Loucy (cell line): ENCODE measurements at regions not wholly inside any gene's neighbourhood (a gene's known extent, or its start where the extent isn't known, plus 50 kb on each side); places are given as distances from the start of the nearest gene placed in this dataset.

ENCODE experiments used
- H2AFZ ChIP-seq: fragments of 200-600 bp; sonication (generic); 2 replicates; pipeline ENCODE4 v1.6.0; 2016; ENCODE audit warnings: antibody characterized with exemption, mild to moderate bottlenecking, low read length, moderate library complexity
- H3F3A ChIP-seq: fragments of 200-600 bp; 2 replicates; pipeline ENCODE4 v1.6.0; 2016; ENCODE audit warnings: antibody characterized with exemption, low read depth, mild to moderate bottlenecking
- H3K27me3 ChIP-seq: fragments of 200-600 bp; sonication (generic); 2 replicates; pipeline ENCODE4 v1.6.1; 2014; ENCODE audit warnings: low read length, mild to moderate bottlenecking; ENCODE audit not compliant: insufficient read depth, poor library complexity, severe bottlenecking
- H3K36me3 ChIP-seq: fragments of 200-600 bp; sonication (generic); 2 replicates; pipeline ENCODE4 v1.6.1; 2016; ENCODE audit warnings: low read length; ENCODE audit not compliant: insufficient read depth
- H3K4me1 ChIP-seq: fragments of 200-600 bp; sonication (generic); 2 replicates; pipeline ENCODE4 v1.5.1; 2014; ENCODE audit warnings: low read length, mild to moderate bottlenecking; ENCODE audit not compliant: insufficient read depth, poor library complexity, severe bottlenecking
- H3K4me2 ChIP-seq: fragments of 200-600 bp; sonication (generic); 2 replicates; pipeline ENCODE4 v1.6.0; 2014; ENCODE audit warnings: antibody characterized with exemption, low read length, low read depth, mild to moderate bottlenecking; ENCODE audit not compliant: poor library complexity, severe bottlenecking
- H3K4me3 ChIP-seq: fragments of 200-600 bp; sonication (generic); 2 replicates; pipeline ENCODE4 v1.5.1; 2014; ENCODE audit warnings: low read length, mild to moderate bottlenecking, mixed read lengths; ENCODE audit not compliant: poor library complexity, severe bottlenecking
- H3K79me2 ChIP-seq: fragments of 200-600 bp; sonication (generic); 2 replicates; pipeline ENCODE4 v1.6.1; 2014; ENCODE audit warnings: low read length; ENCODE audit not compliant: insufficient read depth
- H3K9ac ChIP-seq: fragments of 200-600 bp; sonication (generic); 2 replicates; pipeline ENCODE4 v1.6.0; 2014; ENCODE audit warnings: mild to moderate bottlenecking, low read depth, low read length, moderate library complexity; ENCODE audit not compliant: poor library complexity, severe bottlenecking
- H3K9me2 ChIP-seq: fragments of 200-600 bp; sonication (generic); replicated peaks from 2 replicates; pipeline ENCODE4 v1.6.1; 2016; ENCODE audit warnings: low read depth, low read length, mixed read lengths
- H3K9me3 ChIP-seq: fragments of 200-600 bp; sonication (generic); 2 replicates; pipeline ENCODE4 v1.6.1; 2014; ENCODE audit warnings: mild to moderate bottlenecking, antibody characterized with exemption, low read length, low read depth; ENCODE audit not compliant: insufficient read depth
- H4K20me1 ChIP-seq: fragments of 200-600 bp; sonication (generic); 2 replicates; pipeline ENCODE4 v1.6.0; 2014; ENCODE audit warnings: antibody characterized with exemption, low read length, mild to moderate bottlenecking; ENCODE audit not compliant: insufficient read depth, poor library complexity, severe bottlenecking
- EZH2phosphoT487 ChIP-seq: fragments of 200-600 bp; IDR thresholded peaks from 2 replicates; pipeline ENCODE4 v1.6.1; 2018; ENCODE audit warnings: antibody characterized with exemption, mild to moderate bottlenecking, moderate library complexity, borderline replicate concordance
- TF ChIP-seq, protein P1 (sequence below): fragments of 200-600 bp; sonication (generic); conservative IDR thresholded peaks from 2 replicates; pipeline ENCODE4 v1.5.1; 2014; ENCODE audit warnings: mild to moderate bottlenecking, antibody characterized with exemption, low read length

DNA sequence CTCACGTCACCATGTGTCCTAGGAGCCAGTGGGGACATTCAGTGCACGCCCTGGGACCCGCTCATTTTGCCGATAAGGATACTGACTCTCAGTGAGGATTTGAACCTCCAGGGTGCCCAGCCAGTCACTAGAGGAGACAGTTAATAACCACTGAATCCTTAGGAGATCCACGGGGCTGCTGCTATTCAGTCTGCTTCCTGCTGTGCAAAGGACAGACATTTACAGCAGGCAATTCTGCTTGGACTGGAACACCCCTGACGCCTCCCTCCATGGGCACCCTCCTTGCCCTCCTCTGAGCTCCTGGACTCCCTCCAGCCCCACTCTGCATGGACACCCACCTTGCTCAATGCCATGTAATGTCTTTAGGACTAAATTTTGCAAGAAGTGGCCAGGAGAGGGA lies 265.5 kb downstream of the EIPR1 start:
- Histone ChIP-seq H3K4me2 (no peak overlapping the region), H2AFZ (no peak overlapping the region), H3K79me2 (no peaks in the 10 kb centered on the region), H3K4me3 (no peak overlapping the region), H4K20me1 (no peaks in the 10 kb centered on the region), H3K4me1 (no peaks in the 10 kb centered on the region), H3K9me2 (no peaks in the 10 kb centered on the region), H3K27me3 (no peaks in the 10 kb centered on the region), H3F3A (no peaks in the 10 kb centered on the region), H3K9me3 (peaks cover 5% of the 10 kb centered on the region; the same call in 1 of the 2 replicates), H3K36me3 (no peaks in the 10 kb centered on the region), H3K9ac (no peak overlapping the region)
- TF ChIP-seq, protein P1, sequence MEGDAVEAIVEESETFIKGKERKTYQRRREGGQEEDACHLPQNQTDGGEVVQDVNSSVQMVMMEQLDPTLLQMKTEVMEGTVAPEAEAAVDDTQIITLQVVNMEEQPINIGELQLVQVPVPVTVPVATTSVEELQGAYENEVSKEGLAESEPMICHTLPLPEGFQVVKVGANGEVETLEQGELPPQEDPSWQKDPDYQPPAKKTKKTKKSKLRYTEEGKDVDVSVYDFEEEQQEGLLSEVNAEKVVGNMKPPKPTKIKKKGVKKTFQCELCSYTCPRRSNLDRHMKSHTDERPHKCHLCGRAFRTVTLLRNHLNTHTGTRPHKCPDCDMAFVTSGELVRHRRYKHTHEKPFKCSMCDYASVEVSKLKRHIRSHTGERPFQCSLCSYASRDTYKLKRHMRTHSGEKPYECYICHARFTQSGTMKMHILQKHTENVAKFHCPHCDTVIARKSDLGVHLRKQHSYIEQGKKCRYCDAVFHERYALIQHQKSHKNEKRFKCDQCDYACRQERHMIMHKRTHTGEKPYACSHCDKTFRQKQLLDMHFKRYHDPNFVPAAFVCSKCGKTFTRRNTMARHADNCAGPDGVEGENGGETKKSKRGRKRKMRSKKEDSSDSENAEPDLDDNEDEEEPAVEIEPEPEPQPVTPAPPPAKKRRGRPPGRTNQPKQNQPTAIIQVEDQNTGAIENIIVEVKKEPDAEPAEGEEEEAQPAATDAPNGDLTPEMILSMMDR, result no peak
- TF ChIP-seq EZH2phosphoT487, result no peak

DNA sequence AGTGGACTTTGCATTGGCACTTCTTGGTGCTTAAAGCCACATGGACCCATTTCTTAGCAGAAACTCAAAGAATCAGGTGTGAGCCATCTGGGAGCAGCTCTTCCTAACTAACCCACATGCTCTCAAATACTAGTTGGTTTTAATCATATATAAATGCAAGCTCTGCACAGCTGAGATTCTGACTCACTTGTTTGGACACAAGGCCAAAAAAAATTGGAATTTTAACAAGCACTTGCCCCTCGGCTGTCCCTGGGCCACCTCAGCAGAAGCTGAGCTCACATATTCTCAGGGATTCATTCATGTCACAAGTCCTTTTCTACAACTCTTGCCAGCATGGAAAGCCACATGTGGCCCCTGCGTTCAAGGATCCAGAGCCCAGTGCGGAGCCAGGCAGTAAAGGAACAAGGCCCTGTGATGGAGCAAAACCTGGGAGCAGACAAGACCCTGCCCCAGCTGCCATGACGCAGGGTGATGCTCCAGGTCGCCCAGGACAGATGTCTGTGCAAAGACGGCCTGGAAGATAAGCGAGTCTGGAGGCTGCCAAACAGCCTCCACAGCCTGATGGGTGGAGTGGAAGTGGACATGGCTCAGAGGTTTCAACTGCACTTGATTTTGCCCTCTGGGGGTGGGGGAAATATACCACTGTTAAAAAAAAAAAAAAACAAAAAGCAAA lies 266.5 kb downstream of the EIPR1 start:
- Histone ChIP-seq H3K9me2 (no peaks in the 10 kb centered on the region), H3K36me3 (no peaks in the 10 kb centered on the region), H3K4me1 (no peaks in the 10 kb centered on the region), H3K9me3 (peaks cover 5% of the 10 kb centered on the region; the same call in 1 of the 2 replicates), H3K4me3 (no peak overlapping the region), H3K27me3 (no peaks in the 10 kb centered on the region), H4K20me1 (no peaks in the 10 kb centered on the region), H3F3A (no peaks in the 10 kb centered on the region), H3K4me2 (no peak overlapping the region), H2AFZ (no peak overlapping the region), H3K9ac (no peak overlapping the region), H3K79me2 (no peaks in the 10 kb centered on the region)
- no peak for TF ChIP-seq EZH2phosphoT487
- TF ChIP-seq, protein P1, result no peak

DNA sequence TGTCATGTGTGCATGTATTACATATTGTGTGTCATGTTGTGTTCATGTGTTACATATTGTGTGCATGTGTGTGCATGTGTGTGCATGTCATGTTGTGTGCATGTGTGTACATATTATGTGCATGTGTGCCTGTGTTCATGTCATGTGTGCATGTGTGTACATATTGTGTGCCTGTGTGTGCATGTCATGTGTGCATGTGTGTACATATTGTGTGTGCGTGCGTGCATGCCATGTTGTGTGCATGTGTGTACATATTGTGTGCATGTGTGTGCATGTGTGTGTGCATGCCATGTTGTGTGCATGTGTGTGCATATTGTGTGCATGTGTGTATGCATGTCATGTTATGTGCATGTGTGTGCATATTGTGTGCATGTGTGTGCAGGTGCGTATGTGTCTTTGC lies 267.1 kb downstream of the EIPR1 start:
- Histone ChIP-seq H3K9me3 (peaks cover 5% of the 10 kb centered on the region; the same call in 1 of the 2 replicates), H3K27me3 (no peaks in the 10 kb centered on the region), H2AFZ (no peak overlapping the region), H3K4me2 (no peak overlapping the region), H3K9me2 (no peaks in the 10 kb centered on the region), H3K79me2 (no peaks in the 10 kb centered on the region), H4K20me1 (no peaks in the 10 kb centered on the region), H3K4me3 (no peak overlapping the region), H3F3A (no peaks in the 10 kb centered on the region), H3K36me3 (no peaks in the 10 kb centered on the region), H3K9ac (no peak overlapping the region), H3K4me1 (no peaks in the 10 kb centered on the region)
- TF ChIP-seq EZH2phosphoT487, result no peak
- TF ChIP-seq, protein P1, result no peak
